Fibroblast of lung (primary cell): ENCODE measurements at regions not wholly inside any gene's neighbourhood (a gene's known extent, or its start where the extent isn't known, plus 50 kb on each side); places are given as distances from the start of the nearest gene placed in this dataset.

Experiments used
- DNase-seq, 2 donors: peaks; one replicate each; pipeline versions ENCODE4 v3.0.0 to v3.0.0-alpha.2; 2010; ENCODE audit warnings: low read depth in 2 of 2
- H2AFZ ChIP-seq: 2 replicates; pipeline ENCODE4 v1.5.1; 2012; ENCODE audit warnings: low read length, control low read depth, inconsistent platforms
- H3K27ac ChIP-seq: 2 replicates; pipeline ENCODE4 v1.5.1; 2011; ENCODE audit warnings: low read length, control low read depth; ENCODE audit not compliant: insufficient read depth
- H3K27me3 ChIP-seq: 2 replicates; pipeline ENCODE4 v1.5.1; 2011; ENCODE audit warnings: mild to moderate bottlenecking, low read length; ENCODE audit not compliant: control insufficient read depth, insufficient read depth
- H3K36me3 ChIP-seq: 2 replicates; pipeline ENCODE4 v1.5.1; 2011; ENCODE audit warnings: low read length; ENCODE audit not compliant: control insufficient read depth, insufficient read depth
- H3K4me1 ChIP-seq: 2 replicates; pipeline ENCODE4 v1.5.1; 2011; ENCODE audit warnings: low read length; ENCODE audit not compliant: control insufficient read depth, insufficient read depth; ENCODE audit errors: extremely low read depth
- H3K4me2 ChIP-seq: 2 replicates; pipeline ENCODE4 v1.5.1; 2011; ENCODE audit warnings: low read length, control low read depth; ENCODE audit not compliant: insufficient read depth; ENCODE audit errors: extremely low read depth
- H3K4me3 ChIP-seq, 4 experiments: fragments of 200-600 bp in 1 of 4; sonication (generic) in 1 of 4; replicated peaks in 1 of 4; 2 replicates each; pipeline ENCODE4 v1.5.1; 2011 to 2016; ENCODE audit warnings: low read length in 4 of 4, low read depth in 3 of 4, mild to moderate bottlenecking in 3 of 4, control low read depth in 2 of 4, inconsistent platforms in 1 of 4, mixed read lengths in 1 of 4; ENCODE audit not compliant: insufficient read depth in 1 of 4; ENCODE audit errors: control extremely low read depth in 1 of 4
- H3K79me2 ChIP-seq: 2 replicates; pipeline ENCODE4 v1.5.1; 2012; ENCODE audit warnings: mild to moderate bottlenecking, low read length, inconsistent platforms; ENCODE audit not compliant: control insufficient read depth, insufficient read depth
- H3K9ac ChIP-seq: 2 replicates; pipeline ENCODE4 v1.5.1; 2011; ENCODE audit warnings: mild to moderate bottlenecking, low read length, control low read depth; ENCODE audit not compliant: insufficient read depth
- H3K9me3 ChIP-seq: 2 replicates; pipeline ENCODE4 v1.5.1; 2012; ENCODE audit warnings: low read depth, low read length; ENCODE audit not compliant: control insufficient read depth, insufficient read depth
- H4K20me1 ChIP-seq: 2 replicates; pipeline ENCODE4 v1.5.1; 2011; ENCODE audit warnings: low read length; ENCODE audit not compliant: control insufficient read depth, insufficient read depth; ENCODE audit errors: extremely low read depth
- CTCF ChIP-seq, 2 donors: IDR thresholded peaks in 1 of 2; conservative IDR thresholded peaks in 1 of 2; 1 replicate in 1 of 2; 2 replicates in 1 of 2; pipeline ENCODE4 v1.5.1; 2011 to 2012; ENCODE audit warnings: low read length in 2 of 2, control low read depth in 1 of 2, inconsistent platforms in 1 of 2, low read depth in 1 of 2, mild to moderate bottlenecking in 1 of 2
- EZH2 ChIP-seq: IDR thresholded peaks from 2 replicates; pipeline ENCODE4 v1.5.1; 2012; ENCODE audit warnings: low read length, control low read depth, mild to moderate bottlenecking; ENCODE audit errors: missing control alignments

- Histone ChIP-seq H3K9ac (no peak overlapping the region), H3K4me1 (no peaks in the 10 kb centered on the region), H3K4me2 (no peak overlapping the region), H3K27ac (no peak overlapping the region), H3K36me3 (no peaks in the 10 kb centered on the region), H4K20me1 (no peaks in the 10 kb centered on the region), H2AFZ (no peak overlapping the region), H3K27me3 (no peaks in the 10 kb centered on the region), H3K79me2 (no peaks in the 10 kb centered on the region), H3K4me3 (no peak overlapping the region), H3K9me3 (no peaks in the 10 kb centered on the region)
- no peak for DNase-seq
- no peak for TF ChIP-seq CTCF (conservative IDR thresholded peaks at IDR 0.05 in 1 of 2, IDR thresholded peaks at IDR 0.05 in 1 of 2; ENCODE audit: low read depth in 1 of 2, low read length in 2 of 2)
Observed at GRCh38 chr6:2346078-2346477, 100.7 kb upstream of the GMDS start.

GRCh38 chr6:2344319-2344905 is 99.0 kb upstream of the GMDS start:
- DNase-seq = no peak
- Histone ChIP-seq H3K4me2 (no peak overlapping the region), H3K9ac (no peak overlapping the region), H2AFZ (no peak overlapping the region), H3K9me3 (no peaks in the 10 kb centered on the region), H4K20me1 (no peaks in the 10 kb centered on the region), H3K79me2 (no peaks in the 10 kb centered on the region), H3K36me3 (no peaks in the 10 kb centered on the region), H3K27ac (no peak overlapping the region), H3K27me3 (no peaks in the 10 kb centered on the region), H3K4me1 (no peaks in the 10 kb centered on the region), H3K4me3 (no peak overlapping the region)
- no peak for TF ChIP-seq EZH2
- no peak for TF ChIP-seq CTCF (conservative IDR thresholded peaks at IDR 0.05 in 1 of 2, IDR thresholded peaks at IDR 0.05 in 1 of 2; ENCODE audit: low read depth in 1 of 2, low read length in 2 of 2)

- Histone ChIP-seq H3K79me2 (no peaks in the 10 kb centered on the region), H3K27ac (no peak overlapping the region), H3K9me3 (no peaks in the 10 kb centered on the region), H3K4me3 (no peak overlapping the region), H3K9ac (no peak overlapping the region), H3K4me2 (no peak overlapping the region), H4K20me1 (no peaks in the 10 kb centered on the region), H3K4me1 (no peaks in the 10 kb centered on the region), H3K27me3 (no peaks in the 10 kb centered on the region), H2AFZ (no peak overlapping the region), H3K36me3 (no peaks in the 10 kb centered on the region)
- no peak for TF ChIP-seq CTCF (conservative IDR thresholded peaks at IDR 0.05 in 1 of 2, IDR thresholded peaks at IDR 0.05 in 1 of 2; ENCODE audit: low read depth in 1 of 2, low read length in 2 of 2)
- TF ChIP-seq EZH2 = no peak
- no peak for DNase-seq
Observed at GRCh38 chr6:2327591-2327990, 82.2 kb upstream of the GMDS start.
